Type B pancreatic cell (in vitro differentiated cells): ENCODE measurements at regions not wholly inside any gene's neighbourhood (a gene's known extent, or its start where the extent isn't known, plus 50 kb on each side); places are given as distances from the start of the nearest gene placed in this dataset.
A peak's percentile ranks its signal among the peaks of the same experiment; 100 is the strongest.

Source experiments
- DNase-seq: peaks from one replicate; pipeline ENCODE4 v3.0.0; 2021; ENCODE audit warnings: mixed read lengths; ENCODE audit not compliant: unreplicated experiment; ENCODE audit errors: extremely low spot score
- H3K27ac Mint-ChIP-seq: 2 replicates; pipeline ENCODE4 v1.8.0; 2021; ENCODE audit warnings: mild to moderate bottlenecking, mixed read lengths
- H3K27me3 Mint-ChIP-seq: 2 replicates; pipeline ENCODE4 v1.8.0; 2021; ENCODE audit warnings: mixed read lengths
- H3K36me3 Mint-ChIP-seq: 2 replicates; pipeline ENCODE4 v1.8.0; 2021; ENCODE audit warnings: mixed read lengths
- H3K4me1 Mint-ChIP-seq: one replicate; pipeline ENCODE4 v1.8.0; 2021; ENCODE audit warnings: mixed read lengths; ENCODE audit not compliant: unreplicated experiment
- H3K4me3 Mint-ChIP-seq: 2 replicates; pipeline ENCODE4 v1.8.0; 2021; ENCODE audit warnings: mild to moderate bottlenecking, mixed read lengths
- H3K9me3 Mint-ChIP-seq: 2 replicates; pipeline ENCODE4 v1.8.0; 2021; ENCODE audit warnings: mixed read lengths
- TF ChIP-seq, protein P1 (sequence below): fragments of 200-600 bp; sonication (generic); conservative IDR thresholded peaks from 2 replicates; pipeline ENCODE4 v1.5.0; 2021; ENCODE audit warnings: antibody characterized with exemption, mild to moderate bottlenecking

DNA sequence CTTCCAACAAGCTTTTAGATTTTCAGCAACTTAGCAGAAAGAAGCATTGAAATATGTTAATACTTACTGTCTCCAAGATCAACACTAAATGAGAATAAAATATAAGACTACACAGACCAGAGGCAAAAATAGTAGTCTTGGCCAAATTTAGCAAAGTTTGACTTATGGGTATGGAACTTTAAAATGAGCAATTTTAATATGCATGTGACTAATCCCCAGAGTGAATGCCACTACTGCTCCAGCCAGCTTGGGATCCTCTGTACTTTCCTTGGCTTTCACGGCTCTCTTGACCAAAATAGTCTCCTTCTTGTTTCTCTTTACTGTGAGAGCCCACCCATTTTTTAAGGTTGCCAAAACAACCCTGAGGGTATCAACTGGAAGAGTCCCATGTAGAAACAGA, 148.0 kb upstream of the GRIA1 start:
- TF ChIP-seq, protein P1, sequence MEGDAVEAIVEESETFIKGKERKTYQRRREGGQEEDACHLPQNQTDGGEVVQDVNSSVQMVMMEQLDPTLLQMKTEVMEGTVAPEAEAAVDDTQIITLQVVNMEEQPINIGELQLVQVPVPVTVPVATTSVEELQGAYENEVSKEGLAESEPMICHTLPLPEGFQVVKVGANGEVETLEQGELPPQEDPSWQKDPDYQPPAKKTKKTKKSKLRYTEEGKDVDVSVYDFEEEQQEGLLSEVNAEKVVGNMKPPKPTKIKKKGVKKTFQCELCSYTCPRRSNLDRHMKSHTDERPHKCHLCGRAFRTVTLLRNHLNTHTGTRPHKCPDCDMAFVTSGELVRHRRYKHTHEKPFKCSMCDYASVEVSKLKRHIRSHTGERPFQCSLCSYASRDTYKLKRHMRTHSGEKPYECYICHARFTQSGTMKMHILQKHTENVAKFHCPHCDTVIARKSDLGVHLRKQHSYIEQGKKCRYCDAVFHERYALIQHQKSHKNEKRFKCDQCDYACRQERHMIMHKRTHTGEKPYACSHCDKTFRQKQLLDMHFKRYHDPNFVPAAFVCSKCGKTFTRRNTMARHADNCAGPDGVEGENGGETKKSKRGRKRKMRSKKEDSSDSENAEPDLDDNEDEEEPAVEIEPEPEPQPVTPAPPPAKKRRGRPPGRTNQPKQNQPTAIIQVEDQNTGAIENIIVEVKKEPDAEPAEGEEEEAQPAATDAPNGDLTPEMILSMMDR: no peak

GRCh38 chr5:153347611-153348010, 142.9 kb upstream of the GRIA1 start:
- Mint-ChIP-seq H3K27ac (no peak overlapping the region), H3K9me3 (no peaks in the 10 kb centered on the region), H3K4me1 (peaks cover 20% of the 10 kb centered on the region), H3K36me3 (no peaks in the 10 kb centered on the region), H3K27me3 (peaks cover 17% of the 10 kb centered on the region), H3K4me3 (no peak overlapping the region)
- TF ChIP-seq, protein P1: no peak
- no peak for DNase-seq

More for the DNA sequence above, 148.0 kb upstream of the GRIA1 start:
- H3K4me1 Mint-ChIP-seq: no peaks in the 10 kb centered on the region
- no peaks in the 10 kb centered on the region for H3K36me3 Mint-ChIP-seq
- H3K4me3 Mint-ChIP-seq: no peak overlapping the region
- no peak for DNase-seq
- no peak overlapping the region for H3K27ac Mint-ChIP-seq
- peaks cover 5% of the 10 kb centered on the region for H3K9me3 Mint-ChIP-seq
- peaks cover 3% of the 10 kb centered on the region for H3K27me3 Mint-ChIP-seq

GRCh38 chr5:153350175-153350883, 140.1 kb upstream of the GRIA1 start:
- H3K4me1 Mint-ChIP-seq: peaks cover 31% of the 10 kb centered on the region
- TF ChIP-seq, protein P1: no peak
- H3K36me3 Mint-ChIP-seq: no peaks in the 10 kb centered on the region
- peaks cover 20% of the 10 kb centered on the region for H3K27me3 Mint-ChIP-seq
- DNase-seq: no peak
- H3K4me3 Mint-ChIP-seq: no peak overlapping the region
- H3K9me3 Mint-ChIP-seq: no peaks in the 10 kb centered on the region
- H3K27ac Mint-ChIP-seq: no peak overlapping the region

DNA sequence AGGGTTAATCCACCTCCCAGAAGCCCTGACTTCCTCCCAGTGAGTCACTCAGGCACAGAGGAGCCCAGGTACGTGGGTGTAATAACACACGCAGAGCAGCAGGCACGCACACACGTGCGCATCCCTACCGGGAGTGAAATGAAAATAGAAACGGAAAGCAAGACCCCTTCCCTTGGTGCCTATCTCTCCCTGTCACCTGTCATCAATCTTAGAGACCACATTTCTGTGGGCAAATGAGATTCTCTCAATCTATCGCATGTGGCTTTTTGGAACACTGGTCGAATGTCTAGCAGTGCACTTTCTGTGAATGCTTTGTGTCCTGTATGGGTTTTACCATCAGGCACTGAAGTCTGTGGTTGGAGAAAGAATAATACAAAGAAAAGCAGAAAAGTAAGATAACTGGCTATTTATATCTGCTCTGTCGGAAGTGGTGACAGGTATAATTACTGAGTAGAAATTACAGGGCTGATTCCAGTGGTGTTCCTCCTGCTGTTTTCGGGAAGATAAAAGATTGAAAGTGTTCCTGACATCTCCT, 137.7 kb upstream of the GRIA1 start:
- Mint-ChIP-seq H3K27me3 (peaks cover 21% of the 10 kb centered on the region), H3K4me3 (peak overlapping the region; percentile 40), H3K27ac (no peak overlapping the region), H3K36me3 (no peaks in the 10 kb centered on the region), H3K9me3 (no peaks in the 10 kb centered on the region), H3K4me1 (peaks cover 31% of the 10 kb centered on the region)
- DNase-seq: no peak
- TF ChIP-seq, protein P1: no peak

GRCh38 chr5:153357493-153358112, 132.9 kb upstream of the GRIA1 start:
- Mint-ChIP-seq H3K36me3 (no peaks in the 10 kb centered on the region), H3K4me3 (no peak overlapping the region), H3K4me1 (peaks cover 15% of the 10 kb centered on the region), H3K27ac (no peak overlapping the region), H3K9me3 (no peaks in the 10 kb centered on the region), H3K27me3 (peaks cover 10% of the 10 kb centered on the region)
- TF ChIP-seq, protein P1: no peak
- DNase-seq: no peak
